Central memory CD8-positive, alpha-beta T cell (primary cell): ENCODE measurements at regions not wholly inside any gene's neighbourhood (a gene's known extent, or its start where the extent isn't known, plus 50 kb on each side); places are given as distances from the start of the nearest gene placed in this dataset.
"Not testable (repeated sequence)": the region's sequence is repeated elsewhere in the genome, so short reads cannot be mapped to it uniquely, and the experiment has no call there.

Source experiments
- ATAC-seq: fragments of 150-1000 bp; cut with Tn5 transposase; replicated peaks from 2 replicates; pipeline ENCODE4 v1.10.0; 2022; ENCODE audit warnings: mild to moderate bottlenecking, moderate FRiP score, moderate number of reproducible peaks; ENCODE audit not compliant: poor library complexity, severe bottlenecking; ENCODE audit errors: extremely low read depth
- DNase-seq, 2 donors: peaks; one replicate each; pipeline ENCODE4 v3.0.0; 2021; ENCODE audit warnings: low spot score in 2 of 2
- H3K27ac Mint-ChIP-seq: one replicate; pipeline ENCODE4 v1.8.0; 2022; ENCODE audit warnings: low read depth, mild to moderate bottlenecking, moderate library complexity, mixed read lengths
- H3K27me3 Mint-ChIP-seq: one replicate; pipeline ENCODE4 v1.8.0; 2022; ENCODE audit warnings: mixed read lengths
- H3K36me3 Mint-ChIP-seq: one replicate; pipeline ENCODE4 v1.8.0; 2022; ENCODE audit warnings: mild to moderate bottlenecking, moderate library complexity, mixed read lengths; ENCODE audit not compliant: insufficient read depth
- H3K4me1 Mint-ChIP-seq: one replicate; pipeline ENCODE4 v1.8.0; 2022; ENCODE audit warnings: mixed read lengths
- H3K4me3 Mint-ChIP-seq: one replicate; pipeline ENCODE4 v1.8.0; 2022; ENCODE audit warnings: mild to moderate bottlenecking, moderate library complexity, mixed read lengths
- H3K9me3 Mint-ChIP-seq: one replicate; pipeline ENCODE4 v1.8.0; 2022; ENCODE audit warnings: mixed read lengths

DNA sequence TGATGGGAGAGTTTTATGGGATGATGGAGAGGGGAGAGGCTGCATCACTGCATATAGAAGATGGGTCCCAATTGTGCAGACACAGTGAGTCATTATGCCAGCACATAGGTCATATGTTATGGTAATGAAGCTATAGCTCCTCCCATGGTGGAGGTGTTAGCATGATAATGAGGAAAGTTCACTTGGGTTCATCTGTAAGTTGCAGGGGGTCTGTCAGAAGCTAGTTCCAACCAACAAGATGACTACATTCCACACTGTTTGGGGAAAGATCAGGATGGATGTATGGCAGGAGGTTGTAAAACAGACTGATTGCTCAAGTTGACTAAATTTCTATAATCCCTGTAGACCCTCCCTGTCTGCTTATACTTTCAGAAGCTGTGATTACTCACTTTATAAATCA lies 561.3 kb downstream of the C12orf50 start:
- no peaks in the 10 kb centered on the region for H3K27me3 Mint-ChIP-seq
- H3K27ac Mint-ChIP-seq: no peak overlapping the region
- ATAC-seq (no peak), DNase-seq (no peak)
- no peaks in the 10 kb centered on the region for H3K4me1 Mint-ChIP-seq
- H3K4me3 Mint-ChIP-seq: no peak overlapping the region
- peaks cover 14% of the 10 kb centered on the region for H3K9me3 Mint-ChIP-seq
- no peaks in the 10 kb centered on the region for H3K36me3 Mint-ChIP-seq

DNA sequence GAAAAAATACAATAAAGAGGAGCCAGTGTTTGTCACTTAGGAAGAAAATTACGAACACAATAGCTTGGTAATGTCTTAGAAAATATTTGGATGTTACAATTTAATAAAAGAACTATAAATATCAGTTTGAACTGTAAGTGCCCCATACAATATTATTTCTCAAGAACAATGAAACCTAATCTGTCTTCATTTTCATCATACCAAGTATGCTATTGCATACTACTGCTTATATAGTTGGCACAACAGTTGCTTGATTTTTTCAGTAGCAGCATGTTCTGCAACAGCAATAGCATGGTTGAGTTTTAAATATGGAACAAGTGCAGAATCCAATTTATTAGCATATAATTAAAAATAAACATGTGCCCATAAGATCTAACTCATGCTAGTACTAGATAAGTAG lies 564.6 kb downstream of the C12orf50 start:
- no peak for ATAC-seq
- Mint-ChIP-seq H3K27me3 (no peaks in the 10 kb centered on the region), H3K36me3 (no peaks in the 10 kb centered on the region), H3K9me3 (peaks cover 19% of the 10 kb centered on the region), H3K27ac (no peak overlapping the region), H3K4me3 (no peak overlapping the region), H3K4me1 (no peaks in the 10 kb centered on the region)
- DNase-seq: no peak

DNA sequence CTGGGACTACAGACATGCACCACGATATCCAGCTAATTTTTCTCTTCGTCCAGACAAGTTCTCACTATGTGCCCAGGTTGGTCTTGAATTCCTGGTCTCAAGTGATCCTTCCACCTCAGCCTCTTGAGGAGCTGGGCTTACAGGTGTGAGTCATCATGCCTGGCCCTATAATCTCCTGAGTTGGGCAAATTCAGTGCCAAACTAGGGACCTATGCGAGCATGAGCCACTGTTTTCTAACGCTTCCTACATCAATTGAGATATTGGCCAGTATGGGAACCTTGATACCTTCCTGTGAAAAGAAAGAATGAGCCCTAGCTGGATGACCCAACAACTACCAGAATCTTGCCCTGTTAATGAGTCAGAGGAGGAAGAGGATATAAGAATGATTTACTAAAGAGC lies 585.2 kb downstream of the C12orf50 start:
- Mint-ChIP-seq H3K27ac (no peak overlapping the region), H3K9me3 (peaks cover 5% of the 10 kb centered on the region), H3K36me3 (no peaks in the 10 kb centered on the region), H3K4me1 (no peaks in the 10 kb centered on the region), H3K4me3 (no peak overlapping the region), H3K27me3 (no peaks in the 10 kb centered on the region)
- no peak for DNase-seq
- ATAC-seq: no peak

DNA sequence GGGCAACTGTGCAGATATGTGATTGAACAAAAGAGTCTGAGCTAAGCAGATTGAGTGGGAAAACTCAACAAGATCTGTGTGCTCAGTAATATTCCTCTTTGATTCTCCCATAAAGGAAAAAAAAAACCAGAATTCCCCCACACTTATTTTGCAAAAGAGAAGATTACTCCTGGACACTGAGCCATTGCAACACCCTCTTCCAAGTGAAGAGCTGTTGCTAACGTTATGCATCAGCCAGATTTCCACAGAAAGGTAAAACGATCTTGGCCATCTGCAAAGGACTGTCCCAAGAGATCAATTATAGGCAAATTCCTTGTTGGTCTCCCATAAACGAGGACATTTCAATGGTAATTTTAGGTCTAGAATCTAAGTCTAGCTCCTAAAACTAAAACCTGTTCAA lies 587.7 kb downstream of the C12orf50 start:
- Mint-ChIP-seq H3K27ac (no peak overlapping the region), H3K4me1 (no peaks in the 10 kb centered on the region), H3K36me3 (peaks cover 1% of the 10 kb centered on the region), H3K27me3 (no peaks in the 10 kb centered on the region), H3K4me3 (no peak overlapping the region), H3K9me3 (peaks cover 14% of the 10 kb centered on the region)
- ATAC-seq (no peak), DNase-seq (no peak)

DNA sequence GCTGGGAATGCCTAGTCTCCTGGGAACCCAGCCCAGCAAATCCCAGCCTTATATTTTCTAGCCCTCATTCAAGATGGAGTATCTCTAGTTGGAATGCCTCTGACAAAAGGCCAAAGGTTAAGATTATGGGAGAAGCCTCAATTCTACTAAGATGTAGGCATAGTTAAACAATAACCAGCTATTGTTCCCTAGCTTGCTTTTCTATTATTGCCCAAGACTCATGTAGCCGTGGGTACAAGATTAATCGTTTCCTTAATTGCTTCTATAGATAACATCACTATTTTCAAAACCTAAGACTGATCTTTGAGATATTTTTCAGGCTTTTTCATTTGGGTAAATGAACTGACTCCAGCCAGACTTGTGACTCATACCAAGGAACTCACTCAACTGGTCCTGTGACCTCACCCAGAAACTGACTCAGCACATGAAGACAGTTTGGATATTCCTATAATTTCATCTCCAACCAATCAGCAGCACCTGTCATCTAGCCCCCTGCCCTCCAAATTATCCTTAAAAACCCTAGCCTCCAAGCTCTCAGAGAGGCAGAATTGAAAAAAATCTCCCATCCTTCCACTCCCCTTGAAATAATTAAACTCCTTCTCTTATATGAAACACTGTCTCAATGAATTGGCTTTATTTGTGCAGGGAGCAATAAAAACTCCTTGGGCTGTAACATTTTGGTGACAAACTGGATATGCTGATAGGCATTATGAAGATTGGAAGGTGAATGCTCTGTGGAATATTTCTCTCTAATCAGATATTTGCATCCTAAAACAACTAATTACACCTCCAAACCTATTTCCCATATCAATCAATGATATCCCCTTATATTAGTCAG lies 589.0 kb downstream of the C12orf50 start:
- peaks cover 24% of the 10 kb centered on the region for H3K9me3 Mint-ChIP-seq
- DNase-seq: no peak

DNA sequence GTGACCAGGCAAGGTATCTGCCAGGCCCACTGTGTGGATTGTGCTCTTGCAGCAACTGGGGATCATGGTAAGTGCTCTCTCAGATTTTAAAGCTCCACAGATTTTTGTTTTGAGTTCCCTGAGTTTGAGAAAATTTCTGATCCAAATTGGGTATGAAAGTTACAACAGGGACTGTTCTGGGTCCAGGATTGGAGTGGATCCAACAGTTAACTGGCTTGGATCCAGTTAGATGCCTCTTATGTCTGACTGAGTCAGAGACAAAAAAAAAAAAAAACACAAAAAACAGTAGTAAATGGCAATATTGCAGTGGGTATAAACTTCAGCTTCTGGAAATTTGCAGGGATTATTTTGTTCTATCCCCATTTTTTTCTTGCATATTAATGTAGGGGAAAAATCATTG lies 598.8 kb downstream of the C12orf50 start:
- Mint-ChIP-seq H3K4me1 (no peaks in the 10 kb centered on the region), H3K27ac (no peak overlapping the region), H3K9me3 (peaks cover 16% of the 10 kb centered on the region), H3K27me3 (no peaks in the 10 kb centered on the region), H3K4me3 (no peak overlapping the region), H3K36me3 (peaks cover 3% of the 10 kb centered on the region)
- ATAC-seq: no peak
- no peak for DNase-seq

More for the DNA sequence above, 589.0 kb downstream of the C12orf50 start:
- Mint-ChIP-seq H3K27ac (no peak overlapping the region), H3K27me3 (no peaks in the 10 kb centered on the region), H3K4me3 (no peak overlapping the region), H3K4me1 (no peaks in the 10 kb centered on the region), H3K36me3 (peaks cover 1% of the 10 kb centered on the region)
- ATAC-seq: no peak

DNA sequence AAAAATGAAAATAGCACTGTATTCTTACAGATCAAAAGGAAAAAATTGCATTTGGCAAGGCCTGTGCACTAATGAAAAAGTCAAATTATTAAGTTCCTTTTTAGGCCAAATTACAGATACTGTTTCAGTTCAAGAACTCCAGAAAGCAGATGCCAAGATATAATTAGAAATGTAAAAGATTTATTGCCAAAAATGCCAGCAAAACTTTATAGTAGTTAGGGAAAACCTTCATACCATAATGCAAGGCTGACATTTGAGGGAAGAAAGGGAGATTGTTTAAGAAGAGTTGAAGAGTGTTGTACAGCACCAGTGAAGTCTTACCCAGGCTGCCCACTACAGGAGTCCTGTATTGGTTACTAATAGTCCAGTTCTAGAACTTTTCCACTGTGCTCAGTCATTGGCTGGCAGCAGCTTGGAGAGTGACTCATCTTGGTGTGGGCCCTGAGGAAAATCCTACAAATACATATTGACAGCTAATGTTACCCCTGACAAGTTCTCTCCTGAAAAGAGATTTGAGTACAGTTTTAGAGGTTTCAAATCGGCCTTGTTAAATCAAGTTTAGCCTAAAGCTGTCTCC lies 600.4 kb downstream of the C12orf50 start:
- Mint-ChIP-seq H3K36me3 (peaks cover 3% of the 10 kb centered on the region), H3K4me3 (no peak overlapping the region), H3K27ac (no peak overlapping the region), H3K9me3 (peaks cover 16% of the 10 kb centered on the region), H3K27me3 (no peaks in the 10 kb centered on the region), H3K4me1 (no peaks in the 10 kb centered on the region)
- DNase-seq (no peak), ATAC-seq (no peak)

DNA sequence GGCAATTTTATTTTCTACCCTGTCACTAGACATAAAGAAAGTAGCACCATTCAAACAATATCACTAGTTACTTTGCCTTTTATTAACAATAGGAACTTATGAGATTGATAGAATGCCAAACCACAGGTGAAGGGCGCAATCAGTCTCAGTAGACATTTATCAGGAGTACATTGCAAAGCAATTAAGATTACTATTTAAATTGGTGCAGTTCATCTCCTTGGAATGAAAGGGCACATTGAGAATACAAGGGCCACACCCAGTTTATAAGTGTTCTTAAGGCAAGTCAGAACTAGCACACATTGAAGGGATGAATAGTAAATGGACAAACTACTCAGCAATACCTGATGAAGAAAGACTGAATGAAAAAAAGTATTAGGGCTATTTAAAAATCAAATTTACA lies 601.4 kb downstream of the C12orf50 start:
- ATAC-seq (no peak), DNase-seq (no peak)
- H3K9me3 Mint-ChIP-seq: peaks cover 16% of the 10 kb centered on the region
- no peak overlapping the region for H3K27ac Mint-ChIP-seq
- H3K36me3 Mint-ChIP-seq: peaks cover 3% of the 10 kb centered on the region
- no peaks in the 10 kb centered on the region for H3K27me3 Mint-ChIP-seq
- no peaks in the 10 kb centered on the region for H3K4me1 Mint-ChIP-seq
- H3K4me3 Mint-ChIP-seq: no peak overlapping the region

DNA sequence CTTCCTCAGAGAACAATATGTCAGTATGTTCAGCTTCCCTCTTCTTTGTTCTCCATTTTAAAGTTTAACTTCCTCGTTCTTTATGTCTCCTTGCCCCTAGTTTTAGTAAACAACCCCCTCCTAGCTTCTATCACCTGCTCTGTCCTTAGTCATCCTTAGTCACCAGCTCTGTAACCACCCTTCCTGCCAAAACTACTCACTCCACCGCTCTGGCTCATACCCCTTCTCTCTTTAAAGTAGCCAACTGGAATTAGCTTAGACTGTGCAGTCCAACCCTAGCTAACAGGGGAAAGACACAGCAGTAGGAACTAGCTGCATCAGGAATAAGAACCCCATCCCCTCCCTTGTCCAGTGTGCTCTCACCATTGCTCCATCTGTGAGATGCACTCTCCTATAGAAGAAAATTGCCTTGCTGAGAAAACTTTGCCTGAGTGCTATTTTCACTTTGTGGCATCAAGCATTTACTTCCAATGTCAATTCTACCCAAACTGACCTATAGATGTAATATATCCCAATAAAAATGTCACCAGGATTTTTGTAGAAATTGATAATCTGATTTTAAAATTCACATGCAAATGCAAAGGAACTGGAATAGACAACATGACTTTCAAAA lies 603.2 kb downstream of the C12orf50 start:
- Mint-ChIP-seq H3K27ac (no peak overlapping the region), H3K4me3 (no peak overlapping the region), H3K9me3 (peaks cover 16% of the 10 kb centered on the region), H3K36me3 (peaks cover 6% of the 10 kb centered on the region), H3K27me3 (no peaks in the 10 kb centered on the region), H3K4me1 (no peaks in the 10 kb centered on the region)
- DNase-seq (no peak), ATAC-seq (no peak)

DNA sequence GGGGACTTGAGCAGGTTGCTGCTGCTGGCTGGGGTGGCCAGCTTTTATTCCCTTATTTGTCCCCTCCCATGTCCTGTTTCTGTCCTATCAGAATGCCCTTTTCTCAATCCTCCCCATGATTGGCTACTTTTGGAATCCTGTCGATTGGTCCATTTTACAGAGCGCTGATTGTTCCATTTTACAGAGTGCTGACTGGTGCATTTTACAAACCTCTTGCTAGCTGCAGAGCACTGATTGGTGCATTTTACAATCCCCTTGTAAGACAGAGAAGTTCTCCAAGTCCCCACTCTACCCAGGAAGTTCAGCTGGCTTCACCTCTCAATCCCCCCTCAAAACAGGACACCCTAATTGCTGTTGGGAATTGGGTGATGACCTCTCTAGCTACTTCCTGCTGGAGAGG lies 608.0 kb downstream of the C12orf50 start:
- H3K27ac Mint-ChIP-seq, ATAC-seq, H3K4me1 Mint-ChIP-seq, H3K36me3 Mint-ChIP-seq, H3K4me3 Mint-ChIP-seq, H3K27me3 Mint-ChIP-seq, DNase-seq: not testable (repeated sequence)
- peaks cover 16% of the 10 kb centered on the region for H3K9me3 Mint-ChIP-seq

DNA sequence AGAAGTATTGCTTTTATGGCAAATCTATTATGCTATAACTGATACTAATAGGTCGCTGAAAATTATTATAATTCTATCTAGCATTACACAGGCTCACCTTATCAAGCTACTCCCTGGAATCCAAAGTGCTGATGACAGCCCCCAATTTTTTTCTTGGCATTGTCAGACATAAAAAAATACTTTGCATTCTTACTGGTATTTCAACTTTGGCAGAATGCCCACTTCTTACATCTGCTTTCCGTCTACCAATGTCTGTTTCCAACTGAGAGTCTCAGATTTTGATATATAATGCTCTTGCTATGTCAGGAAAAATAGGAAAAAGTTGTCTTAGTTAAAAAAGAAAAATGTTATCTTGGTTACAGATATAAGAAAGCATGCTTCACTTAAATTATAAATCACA lies 615.4 kb downstream of the C12orf50 start:
- Mint-ChIP-seq H3K4me1 (no peaks in the 10 kb centered on the region), H3K27me3 (no peaks in the 10 kb centered on the region), H3K36me3 (no peaks in the 10 kb centered on the region), H3K4me3 (no peak overlapping the region), H3K27ac (no peak overlapping the region), H3K9me3 (peaks cover 13% of the 10 kb centered on the region)
- DNase-seq (no peak), ATAC-seq (no peak)

DNA sequence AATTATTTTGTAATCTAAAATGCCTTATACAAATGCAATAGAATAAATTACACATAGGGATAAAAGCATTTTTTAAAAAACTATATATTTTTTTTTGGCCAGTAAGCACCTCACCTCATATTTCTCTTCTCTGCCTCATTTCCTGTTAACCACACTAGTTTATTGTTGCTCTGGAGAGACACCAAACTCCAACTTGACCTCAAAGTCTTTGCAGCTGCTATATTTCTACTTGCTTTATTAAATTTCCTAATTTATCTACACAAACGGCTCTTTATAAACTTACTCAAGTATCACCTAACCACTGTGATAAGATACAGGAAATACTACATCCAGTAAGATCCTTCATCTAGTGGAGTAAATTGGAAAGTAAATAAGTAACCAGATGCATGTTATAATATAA lies 622.3 kb downstream of the C12orf50 start:
- no peaks in the 10 kb centered on the region for H3K36me3 Mint-ChIP-seq
- H3K27me3 Mint-ChIP-seq: no peaks in the 10 kb centered on the region
- H3K4me3 Mint-ChIP-seq: no peak overlapping the region
- ATAC-seq (no peak), DNase-seq (no peak)
- H3K27ac Mint-ChIP-seq: no peak overlapping the region
- no peaks in the 10 kb centered on the region for H3K4me1 Mint-ChIP-seq
- peaks cover 20% of the 10 kb centered on the region for H3K9me3 Mint-ChIP-seq

DNA sequence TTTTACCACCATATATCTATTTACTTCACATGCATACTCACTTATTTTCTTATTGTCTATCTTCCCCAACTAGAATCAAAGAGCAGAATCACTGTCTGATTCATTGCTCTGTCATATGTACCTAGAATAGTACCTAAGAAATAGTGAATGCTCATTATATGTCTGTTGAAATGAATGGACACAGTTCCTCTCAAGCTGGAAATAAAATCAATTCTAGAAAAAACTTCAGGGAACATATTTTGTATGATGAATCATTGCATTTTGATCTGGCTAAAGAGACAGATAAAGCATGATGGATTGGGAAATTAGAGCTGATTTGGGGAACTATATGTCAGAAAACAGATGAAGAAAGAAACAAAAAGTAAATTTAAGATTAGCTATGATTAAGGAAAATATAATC lies 623.3 kb downstream of the C12orf50 start:
- Mint-ChIP-seq H3K4me3 (no peak overlapping the region), H3K36me3 (no peaks in the 10 kb centered on the region), H3K27ac (no peak overlapping the region), H3K4me1 (no peaks in the 10 kb centered on the region), H3K27me3 (no peaks in the 10 kb centered on the region), H3K9me3 (peaks cover 16% of the 10 kb centered on the region)
- DNase-seq (no peak), ATAC-seq (no peak)
